HCT116 (cell line): ENCODE measurements at regions not wholly inside any gene's neighbourhood (a gene's known extent, or its start where the extent isn't known, plus 50 kb on each side); places are given as distances from the start of the nearest gene placed in this dataset.

Source experiments
- ATAC-seq: fragments of 200-7000 bp; cut with Tn5 transposase; 2 replicates; pipeline ENCODE4 v1.9.1; 2020; ENCODE audit warnings: mild to moderate bottlenecking, moderate library complexity
- BruUV-seq: library from RNA; stranded (reverse); fragments of 400-500 nt; replicated peaks from 2 replicates; lab custom pipeline; 2021; lab: Mats Ljungman, UMichigan
- CTCF ChIA-PET: fragments of 300-600 bp; sonication (Branson Sonifier 250); formaldehyde crosslinking; loops from one replicate; lab custom pipeline; 2021; ENCODE audit warnings: antibody characterized with exemption; lab: Charles Lee
- POLR2A ChIA-PET: fragments of 300-600, 350-600 bp; sonication (Branson Sonifier 250); formaldehyde crosslinking; loops from one replicate; lab custom pipeline; 2021; ENCODE audit warnings: antibody characterized with exemption; lab: Charles Lee
- RAD21 ChIA-PET, 2 experiments: fragments of 300-600 bp; sonication (Branson Sonifier 250); formaldehyde crosslinking; loops; one replicate each; lab custom pipeline; 2023; ENCODE audit warnings: low total read pairs in 2 of 2; ENCODE audit not compliant: uncharacterized antibody in 2 of 2, unreplicated experiment in 2 of 2, low non-redundant PET in 1 of 2; lab: Charles Lee
- DNase-seq: peaks from one replicate; pipeline ENCODE4 v3.0.0-alpha.2; 2010; ENCODE audit warnings: low read depth, low spot score
- H2AFZ ChIP-seq: fragments of 200-600 bp; shearing (Covaris generic), sonication (generic); 2 replicates; pipeline ENCODE4 v1.6.1; 2017; ENCODE audit warnings: low read depth, mixed run types, mixed read lengths, antibody characterized with exemption, low read length; ENCODE audit not compliant: poor library complexity, severe bottlenecking
- H3K27ac ChIP-seq: 2 replicates; pipeline ENCODE4 v1.5.1; 2012; ENCODE audit warnings: low read depth, low read length
- H3K27me3 ChIP-seq: fragments of 200-600 bp; sonication (generic); 2 replicates; pipeline ENCODE4 v1.6.1; 2016; ENCODE audit warnings: mixed run types, low read length, mixed read lengths; ENCODE audit not compliant: insufficient read depth
- H3K36me3 ChIP-seq, 2 experiments: fragments of 200-500 bp in 1 of 2; fragments of 200-600 bp in 1 of 2; sonication (Bioruptor generic) in 1 of 2; sonication (generic) in 1 of 2; 2 replicates each; pipeline versions ENCODE4 v1.5.1 to v1.6.1; 2014 to 2016; ENCODE audit warnings: low read length in 2 of 2, inconsistent platforms in 1 of 2, mixed read lengths in 1 of 2, mixed run types in 1 of 2; ENCODE audit not compliant: insufficient read depth in 2 of 2, control insufficient read depth in 1 of 2
- H3K4me1 ChIP-seq, 2 experiments: fragments of 200-600 bp in 1 of 2; sonication (generic) in 1 of 2; 2 replicates each; pipeline versions ENCODE4 v1.5.1 to v1.6.1; 2012 to 2017; ENCODE audit warnings: low read length in 2 of 2, inconsistent platforms in 1 of 2, mild to moderate bottlenecking in 1 of 2, mixed read lengths in 1 of 2, mixed run types in 1 of 2, moderate library complexity in 1 of 2; ENCODE audit not compliant: insufficient read depth in 2 of 2, control insufficient read depth in 1 of 2
- H3K4me2 ChIP-seq: fragments of 200-600 bp; sonication (generic); 2 replicates; pipeline ENCODE4 v1.6.1; 2017; ENCODE audit warnings: mixed run types, low read length, mixed read lengths
- H3K4me3 ChIP-seq, 2 experiments: fragments of 200-600 bp in 1 of 2; sonication (generic) in 1 of 2; replicated peaks in 1 of 2; 2 replicates each; pipeline ENCODE4 v1.5.1; 2011 to 2016; ENCODE audit warnings: low read length in 2 of 2, control low read depth in 1 of 2, low read depth in 1 of 2, mild to moderate bottlenecking in 1 of 2, mixed read lengths in 1 of 2, mixed run types in 1 of 2
- H3K79me2 ChIP-seq: fragments of 200-600 bp; sonication (generic); 2 replicates; pipeline ENCODE4 v1.6.1; 2017; ENCODE audit warnings: mild to moderate bottlenecking, mixed run types, low read length, moderate library complexity, mixed read lengths; ENCODE audit not compliant: insufficient read depth
- H3K9ac ChIP-seq: fragments of 200-600 bp; sonication (generic); 2 replicates; pipeline ENCODE4 v1.6.1; 2016; ENCODE audit warnings: low read length, mixed read lengths
- H3K9me2 ChIP-seq: fragments of 200-600 bp; sonication (generic), shearing (Covaris generic); 2 replicates; pipeline ENCODE4 v1.6.1; 2017; ENCODE audit warnings: mixed run types, mild to moderate bottlenecking, moderate library complexity; ENCODE audit not compliant: insufficient read depth
- H3K9me3 ChIP-seq, 2 experiments: fragments of 200-500 bp in 1 of 2; fragments of 200-600 bp in 1 of 2; sonication (Bioruptor generic) in 1 of 2; sonication (generic) in 1 of 2; 2 replicates each; pipeline ENCODE4 v1.6.1; 2014 to 2017; ENCODE audit warnings: low read length in 2 of 2, mixed read lengths in 2 of 2, inconsistent platforms in 1 of 2, low read depth in 1 of 2, mild to moderate bottlenecking in 1 of 2, mixed run types in 1 of 2, moderate library complexity in 1 of 2; ENCODE audit not compliant: control insufficient read depth in 1 of 2, insufficient read depth in 1 of 2
- H4K20me1 ChIP-seq: fragments of 200-600 bp; sonication (generic), shearing (Covaris generic); 2 replicates; pipeline ENCODE4 v1.6.1; 2017; ENCODE audit warnings: mixed run types, mild to moderate bottlenecking, moderate library complexity; ENCODE audit not compliant: insufficient read depth
- CBX3 ChIP-seq: IDR thresholded peaks from 2 replicates; pipeline ENCODE4 v1.6.1; 2012; ENCODE audit warnings: low read depth
- CEBPB ChIP-seq: IDR thresholded peaks from 2 replicates; pipeline ENCODE4 v1.6.1; 2012; ENCODE audit warnings: low read depth
- CTCF ChIP-seq, 3 experiments: fragments of 200-600 bp in 1 of 3; sonication (generic) in 1 of 3; IDR thresholded peaks in 2 of 3; conservative IDR thresholded peaks in 1 of 3; 2 replicates each; pipeline ENCODE4 v1.5.1; 2012 to 2017; ENCODE audit warnings: low read depth in 2 of 3, low read length in 2 of 3, antibody characterized with exemption in 1 of 3, borderline replicate concordance in 1 of 3, control low read depth in 1 of 3, mild to moderate bottlenecking in 1 of 3, mixed read lengths in 1 of 3, mixed run types in 1 of 3, moderate library complexity in 1 of 3; ENCODE audit not compliant: insufficient read depth in 1 of 3
- EGR1 ChIP-seq: IDR thresholded peaks from 2 replicates; pipeline ENCODE4 v1.6.1; 2012; ENCODE audit warnings: low read depth
- ELF1 ChIP-seq: IDR thresholded peaks from 2 replicates; pipeline ENCODE4 v1.6.1; 2012; ENCODE audit warnings: low read depth, borderline replicate concordance
- EZH2phosphoT487 ChIP-seq: fragments of 200-600 bp; IDR thresholded peaks from 2 replicates; pipeline ENCODE4 v1.6.1; 2018; ENCODE audit warnings: antibody characterized with exemption, borderline replicate concordance
- FOSL1 ChIP-seq: IDR thresholded peaks from 2 replicates; pipeline ENCODE4 v1.6.1; 2012; ENCODE audit warnings: low read depth
- JUND ChIP-seq: IDR thresholded peaks from 2 replicates; pipeline ENCODE4 v1.6.1; 2012
- MAX ChIP-seq: IDR thresholded peaks from 2 replicates; pipeline ENCODE4 v1.6.1; 2012
- RAD21 ChIP-seq: IDR thresholded peaks from 2 replicates; pipeline ENCODE4 v1.6.1; 2012; ENCODE audit warnings: low read depth, mild to moderate bottlenecking
- REST ChIP-seq: IDR thresholded peaks from 2 replicates; pipeline ENCODE4 v1.6.1; 2012; ENCODE audit warnings: low read depth
- TCF7L2 ChIP-seq: IDR thresholded peaks from 2 replicates; pipeline ENCODE4 v1.7.0; 2011; ENCODE audit warnings: borderline replicate concordance, inconsistent platforms; ENCODE audit not compliant: insufficient read depth, insufficient read length; ENCODE audit errors: extremely low read depth
- YY1 ChIP-seq: IDR thresholded peaks from 2 replicates; pipeline ENCODE4 v1.6.1; 2011; ENCODE audit warnings: low read length, low read depth, moderate library complexity, mild to moderate bottlenecking; ENCODE audit not compliant: insufficient replicate concordance; ENCODE audit errors: extremely low read depth
- ZBTB33 ChIP-seq: IDR thresholded peaks from 2 replicates; pipeline ENCODE4 v1.6.1; 2011; ENCODE audit warnings: mild to moderate bottlenecking, low read length, moderate library complexity; ENCODE audit not compliant: insufficient replicate concordance; ENCODE audit errors: extremely low read depth
- ZFX ChIP-seq: fragments of 450-650 bp; IDR thresholded peaks from 2 replicates; pipeline ENCODE4 v1.6.1; 2017
- ZNF274 ChIP-seq: fragments of 200-500 bp; sonication (Bioruptor generic); IDR thresholded peaks from 2 replicates; pipeline ENCODE4 v1.6.1; 2014; ENCODE audit warnings: mild to moderate bottlenecking, low read depth, low read length, inconsistent platforms
- intact Hi-C: fragments of 100-400 bp; cut with micrococcal nuclease; formaldehyde crosslinking; loops from 2 replicates; pipeline ENCODE4 v1.10.0; 2022

GRCh38 chr10:130636313-130636930 is 500.2 kb downstream of the GLRX3 start:
- no TSS peak for BruUV-seq
- H3K27me3 ChIP-seq = no peaks in the 10 kb centered on the region
- H3K4me1 ChIP-seq = no peaks in the 10 kb centered on the region
- no peak overlapping the region for H3K4me3 ChIP-seq
- H2AFZ ChIP-seq = no peak overlapping the region
- CTCF ChIA-PET = no interaction called here
- TF ChIP-seq YY1 = no peak
- TF ChIP-seq ZNF274 = no peak
- TF ChIP-seq CEBPB = no peak
- TF ChIP-seq MAX = no peak
- TF ChIP-seq ELF1 = no peak
- TF ChIP-seq JUND = no peak
- TF ChIP-seq FOSL1 = no peak
- no peak for TF ChIP-seq CBX3
- no peak for TF ChIP-seq EZH2phosphoT487
- TF ChIP-seq EGR1 = no peak
- no peak for TF ChIP-seq RAD21
- TF ChIP-seq ZBTB33 = no peak
- no peak for TF ChIP-seq TCF7L2
- TF ChIP-seq REST = no peak
- TF ChIP-seq ZFX = no peak
- TF ChIP-seq CTCF (IDR thresholded peaks at IDR 0.05 in 2 of 3, conservative IDR thresholded peaks at IDR 0.05 in 1 of 3; ENCODE audit: borderline replicate concordance in 1 of 3, insufficient read depth in 1 of 3, low read depth in 2 of 3, low read length in 2 of 3) = no peak
- TF ChIP-seq, all 23 proteins: peak for 0
- DNase-seq = no peak
- Histone ChIP-seq H3K9me3 (no peaks in the 10 kb centered on the region), H3K36me3 (no peaks in the 10 kb centered on the region), H4K20me1 (no peaks in the 10 kb centered on the region), H3K9ac (no peak overlapping the region), H3K9me2 (no peaks in the 10 kb centered on the region), H3K4me2 (no peak overlapping the region), H3K79me2 (no peaks in the 10 kb centered on the region), H3K27ac (no peak overlapping the region)
- ChIA-PET POLR2A (no interaction called here), RAD21 (no interaction called here)
- ATAC-seq = no peak
- intact Hi-C loops = no loop called here
